GM18873 (cell line): ENCODE measurements at regions not wholly inside any gene's neighbourhood (a gene's known extent, or its start where the extent isn't known, plus 50 kb on each side); places are given as distances from the start of the nearest gene placed in this dataset.

Source experiments
- ATAC-seq: cut with Tn5 transposase; IDR thresholded peaks from one replicate; pipeline ENCODE4 v1.9.1; 2021; ENCODE audit warnings: mild to moderate bottlenecking, moderate library complexity, moderate number of reproducible peaks; ENCODE audit not compliant: unreplicated experiment, low FRiP score

GRCh38 chr2:198321522-198322088, 517.2 kb downstream of the PLCL1 start:
- no peak for ATAC-seq

DNA sequence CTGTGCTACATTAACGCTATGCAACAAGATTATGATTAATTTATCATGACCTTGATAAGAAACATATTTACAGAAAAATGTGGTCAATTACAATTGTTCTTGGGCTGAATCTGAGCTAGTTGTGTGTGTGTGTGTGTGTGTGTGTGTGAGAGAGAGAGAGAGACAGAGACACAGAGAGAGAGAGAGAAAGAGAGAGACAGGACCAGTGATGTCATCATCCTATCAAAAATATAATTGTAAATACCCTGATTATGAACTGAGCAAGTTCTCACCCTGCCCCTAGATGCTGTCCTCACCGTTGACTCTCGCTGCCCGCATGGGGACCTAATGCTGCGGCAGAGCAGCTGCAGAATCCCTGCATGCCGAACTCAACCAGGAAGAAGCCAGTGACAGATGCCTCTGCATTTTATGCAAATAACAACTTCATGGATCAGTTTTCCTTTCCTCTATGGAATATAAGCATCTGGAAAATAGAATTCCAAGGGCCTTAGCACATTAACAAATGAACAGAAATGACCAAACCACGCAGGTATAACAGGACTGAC, 512.5 kb downstream of the PLCL1 start:
- ATAC-seq: no peak

GRCh38 chr2:198315791-198316630, 511.6 kb downstream of the PLCL1 start:
- ATAC-seq: no peak

GRCh38 chr2:198314559-198315153, 510.3 kb downstream of the PLCL1 start:
- ATAC-seq: no peak

DNA sequence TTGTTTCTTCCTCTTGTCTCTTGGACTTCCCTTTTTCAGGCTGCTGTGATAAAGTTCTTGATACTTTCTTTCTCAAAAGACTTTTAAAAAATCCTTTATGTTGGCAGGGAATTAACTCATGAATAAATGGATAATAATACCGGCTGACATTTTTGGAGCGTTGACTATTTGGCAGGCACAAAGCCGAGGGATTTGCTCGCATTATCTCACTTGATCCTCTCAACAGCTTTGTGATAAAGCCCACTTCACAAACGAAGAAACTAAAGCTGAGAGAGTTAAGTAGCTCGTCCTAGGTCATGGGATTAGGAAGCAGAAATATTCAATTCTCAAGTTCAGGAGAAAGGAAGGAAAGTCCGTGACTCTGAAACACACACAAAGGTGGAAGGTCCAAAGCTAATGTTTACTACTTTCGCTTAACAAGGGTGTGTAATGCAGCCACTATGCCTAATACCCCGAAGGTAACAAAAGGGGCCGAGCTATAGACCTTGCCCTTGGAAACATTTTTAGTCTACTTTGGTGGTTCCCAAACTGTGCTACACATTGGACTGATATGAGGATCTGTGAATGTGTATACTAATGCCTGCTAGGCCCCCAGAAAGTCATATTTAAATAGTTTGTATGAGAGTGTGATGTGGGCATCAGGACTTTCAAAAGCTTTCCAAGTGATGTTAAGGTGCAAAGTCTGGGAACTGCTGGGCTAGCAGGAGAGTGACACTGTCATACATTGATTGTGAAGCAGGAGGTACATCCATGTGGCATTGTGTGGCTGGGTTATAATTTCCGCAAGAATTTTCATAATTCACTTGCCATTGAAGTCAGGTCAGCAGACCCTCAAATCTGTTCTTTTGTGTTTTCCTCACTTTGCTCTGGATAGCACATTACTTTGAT, 508.4 kb downstream of the PLCL1 start:
- ATAC-seq: no peak

DNA sequence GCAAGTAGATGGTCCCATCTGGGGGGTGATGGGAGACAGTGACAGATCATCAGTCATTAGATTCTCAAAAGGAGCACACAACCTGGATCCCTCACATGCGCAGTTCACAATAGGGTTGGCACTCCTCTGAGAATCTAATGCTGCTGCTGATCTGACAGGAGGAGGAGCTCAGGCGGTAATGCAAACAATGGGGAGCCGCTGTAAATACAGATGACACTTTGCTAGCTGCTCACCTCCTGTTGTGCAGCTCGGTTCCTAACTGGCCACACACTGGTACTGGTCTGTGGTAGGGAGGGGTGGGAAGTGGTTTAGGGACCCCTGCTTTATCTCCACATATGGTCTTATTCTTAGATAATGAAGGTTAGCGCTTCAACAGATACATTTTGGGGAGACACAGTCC, 506.6 kb downstream of the PLCL1 start:
- ATAC-seq: no peak

- ATAC-seq: no peak
Measured at GRCh38 chr2:198309673-198310280, 505.4 kb downstream of the PLCL1 start.

DNA sequence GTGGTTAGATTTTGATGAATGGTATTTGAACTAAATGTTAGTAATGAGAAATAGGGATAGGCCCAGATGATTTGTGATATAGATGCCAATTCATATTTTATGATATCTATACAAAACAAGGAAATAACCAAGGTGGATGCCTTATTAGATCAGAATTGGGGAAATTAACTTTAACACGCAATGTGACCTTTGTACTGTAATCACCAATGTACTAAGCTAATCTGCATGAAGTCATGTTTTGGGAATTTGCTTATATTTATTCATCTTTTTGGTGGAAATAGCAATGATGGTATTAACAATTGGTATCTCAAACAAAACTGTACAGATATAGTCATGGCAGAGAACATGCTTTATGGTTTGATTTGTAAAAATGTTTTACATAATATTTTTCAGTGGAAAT, 504.7 kb downstream of the PLCL1 start:
- no peak for ATAC-seq

GRCh38 chr2:198308368-198308767, 504.0 kb downstream of the PLCL1 start:
- no peak for ATAC-seq

DNA sequence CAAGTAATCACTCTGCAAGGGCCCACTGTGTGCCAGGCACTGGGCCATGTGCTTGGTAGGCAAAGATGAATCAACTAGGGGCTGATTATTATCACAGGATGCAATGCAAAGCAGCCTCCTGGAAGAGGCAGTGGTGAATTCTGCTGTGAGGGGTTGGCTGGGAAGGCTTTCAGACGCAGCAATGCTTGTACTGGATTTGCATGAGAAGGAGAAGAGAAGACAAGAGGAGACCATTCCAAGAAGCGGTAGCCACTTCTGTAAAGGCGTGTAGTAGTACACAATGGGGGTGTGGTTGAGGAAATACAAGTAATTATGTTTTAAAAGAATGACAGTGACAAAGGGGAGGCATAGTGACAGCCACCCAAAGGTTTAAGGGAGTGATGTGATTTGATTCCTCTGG, 502.7 kb downstream of the PLCL1 start:
- ATAC-seq: no peak

DNA sequence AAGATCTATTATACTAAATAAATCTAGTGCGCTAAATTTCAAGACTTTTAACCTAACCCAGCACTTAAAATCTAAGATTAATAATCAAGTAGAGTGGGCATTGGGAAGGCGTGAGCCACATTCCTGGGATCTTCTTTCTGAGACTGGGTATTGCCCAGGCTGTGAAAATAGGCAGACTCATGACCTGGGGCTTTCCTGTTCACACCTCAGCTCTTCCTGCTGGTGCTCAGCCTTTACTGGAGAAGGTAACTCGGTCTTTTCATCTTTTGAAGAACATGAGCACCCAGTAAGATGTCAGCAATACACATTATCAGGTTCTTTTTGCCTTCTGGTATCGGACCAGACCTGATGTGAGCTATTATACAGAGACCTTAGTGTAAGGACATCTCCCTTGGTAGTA, 500.5 kb downstream of the PLCL1 start:
- ATAC-seq: no peak

DNA sequence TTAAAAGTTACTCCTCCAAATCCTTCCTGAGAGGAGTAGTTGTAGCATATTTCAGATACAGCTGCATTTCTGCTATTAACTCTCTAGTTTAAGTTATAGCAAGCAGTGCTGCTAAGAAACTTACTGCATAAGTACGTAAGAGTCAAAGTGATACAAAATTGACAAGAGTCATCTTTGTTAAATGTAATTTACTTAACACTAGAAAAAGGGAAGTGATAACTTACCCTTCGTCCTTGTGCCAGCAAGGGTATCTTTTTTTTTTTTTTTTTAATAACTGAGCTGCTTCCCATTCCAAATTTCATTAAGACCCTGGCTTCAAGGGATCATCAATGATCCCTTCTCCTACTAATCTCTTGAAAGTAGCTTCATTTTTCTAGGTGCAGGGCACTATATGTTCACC, 493.0 kb downstream of the PLCL1 start:
- ATAC-seq: no peak

- no peak for ATAC-seq
Measured at GRCh38 chr2:198296665-198297308, 492.4 kb downstream of the PLCL1 start.

GRCh38 chr2:198293281-198293680, 488.9 kb downstream of the PLCL1 start:
- ATAC-seq: no peak

DNA sequence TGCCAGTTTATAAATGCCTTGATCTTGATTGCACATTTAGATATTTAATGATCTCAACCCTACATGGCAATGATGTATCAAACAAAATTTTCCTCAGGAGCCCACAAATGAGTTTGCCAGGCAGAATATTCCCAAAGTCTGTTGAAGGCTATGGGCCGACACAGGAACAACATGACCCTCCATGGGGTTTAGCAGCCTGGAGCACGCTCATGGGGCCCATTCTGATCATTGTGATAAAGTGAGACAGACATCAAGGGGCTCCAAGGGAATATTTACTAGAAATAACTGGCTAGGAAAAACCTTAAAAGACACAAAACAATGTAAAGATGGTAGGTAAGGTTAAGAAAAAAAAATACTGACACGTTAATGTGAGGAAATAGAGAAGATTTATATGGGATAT, 485.4 kb downstream of the PLCL1 start:
- no peak for ATAC-seq

DNA sequence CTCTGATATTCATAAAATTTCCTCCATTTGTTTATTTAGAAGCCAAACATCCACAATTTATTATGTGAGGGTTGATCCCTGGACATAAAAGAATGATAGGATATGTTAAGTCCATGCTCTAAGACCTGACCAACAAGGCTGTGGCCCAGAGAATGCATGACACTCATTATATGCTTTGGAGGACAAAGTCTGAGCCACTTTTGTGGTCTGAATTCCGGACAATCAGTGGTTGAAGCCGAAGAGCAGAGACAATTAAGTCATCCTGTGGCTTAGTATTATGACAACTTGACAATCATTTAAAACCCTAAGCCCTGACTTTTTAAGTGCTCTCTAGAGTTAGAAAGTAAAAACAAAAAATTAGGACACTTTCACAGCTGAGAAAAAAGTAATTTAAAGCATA, 483.3 kb downstream of the PLCL1 start:
- no peak for ATAC-seq

- ATAC-seq: no peak
Measured at GRCh38 chr2:198285216-198285615, 480.8 kb downstream of the PLCL1 start.

DNA sequence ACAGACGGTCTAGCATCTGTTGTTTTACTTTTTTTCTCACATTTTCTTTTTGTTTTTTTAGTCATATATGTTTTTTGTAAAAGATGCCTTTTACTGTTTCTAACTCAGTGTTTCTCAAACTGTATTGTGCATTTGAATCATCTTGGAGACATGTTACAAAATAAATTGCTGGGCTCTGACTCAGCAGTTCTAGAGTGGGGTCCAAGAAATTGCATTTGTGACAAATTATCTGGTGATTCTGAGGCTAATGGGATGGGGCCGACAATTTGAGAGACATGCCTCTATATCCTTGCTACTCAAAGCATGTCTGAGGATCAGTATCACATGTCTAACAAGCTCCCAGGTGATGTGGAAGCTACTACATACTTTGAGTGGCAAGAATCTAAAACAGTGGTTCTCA, 478.8 kb downstream of the PLCL1 start:
- ATAC-seq: no peak

GRCh38 chr2:198282061-198282460, 477.7 kb downstream of the PLCL1 start:
- no peak for ATAC-seq

GRCh38 chr2:198280145-198280544, 475.8 kb downstream of the PLCL1 start:
- ATAC-seq: no peak
